ENCODE measurements at regions not wholly inside any gene's neighbourhood (a gene's known extent, or its start where the extent isn't known, plus 50 kb on each side); places are given as distances from the start of the nearest gene placed in this dataset.

DNA sequence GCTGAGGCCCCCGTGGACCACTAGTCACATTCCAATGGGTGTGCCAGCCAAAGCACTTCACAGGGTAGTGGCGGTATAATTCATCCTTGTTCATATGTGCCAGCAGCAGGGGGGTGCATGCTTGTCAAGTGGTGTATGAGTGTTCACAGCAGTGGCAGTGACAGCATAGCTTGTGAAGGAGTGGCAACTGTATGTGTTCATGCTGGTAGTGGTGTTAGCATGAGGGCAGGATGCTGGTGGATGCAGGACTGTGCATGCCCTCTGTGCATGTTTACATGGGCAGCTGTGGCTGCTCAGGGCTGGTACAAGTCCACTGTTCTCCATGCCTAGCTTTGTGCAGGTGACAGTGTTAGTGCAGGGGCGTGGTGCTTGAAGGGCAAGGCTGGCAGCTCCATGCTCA is 253.4 kb upstream of the DMAC1 start:
- Histone ChIP-seq H3K9ac (ENCODE audit: extremely low read depth, low read length, poor library complexity, severe bottlenecking) (no peak overlapping the region), H3K36me3 (ENCODE audit: control insufficient read depth, insufficient read depth, low read length) (no peaks in the 10 kb centered on the region), H3K9me3 (ENCODE audit: control insufficient read depth, low read length) (peaks cover 9% of the 10 kb centered on the region), H3K27ac (ENCODE audit: low read depth, low read length) (no peak overlapping the region), H3K4me3 (ENCODE audit: low read length) (no peak overlapping the region), H3K27me3 (ENCODE audit: control insufficient read depth, insufficient read depth, low read length, poor library complexity, severe bottlenecking) (no peaks in the 10 kb centered on the region), H3K4me1 (ENCODE audit: control insufficient read depth, insufficient read depth, low read length) (no peaks in the 10 kb centered on the region)
- TF ChIP-seq, protein P1, sequence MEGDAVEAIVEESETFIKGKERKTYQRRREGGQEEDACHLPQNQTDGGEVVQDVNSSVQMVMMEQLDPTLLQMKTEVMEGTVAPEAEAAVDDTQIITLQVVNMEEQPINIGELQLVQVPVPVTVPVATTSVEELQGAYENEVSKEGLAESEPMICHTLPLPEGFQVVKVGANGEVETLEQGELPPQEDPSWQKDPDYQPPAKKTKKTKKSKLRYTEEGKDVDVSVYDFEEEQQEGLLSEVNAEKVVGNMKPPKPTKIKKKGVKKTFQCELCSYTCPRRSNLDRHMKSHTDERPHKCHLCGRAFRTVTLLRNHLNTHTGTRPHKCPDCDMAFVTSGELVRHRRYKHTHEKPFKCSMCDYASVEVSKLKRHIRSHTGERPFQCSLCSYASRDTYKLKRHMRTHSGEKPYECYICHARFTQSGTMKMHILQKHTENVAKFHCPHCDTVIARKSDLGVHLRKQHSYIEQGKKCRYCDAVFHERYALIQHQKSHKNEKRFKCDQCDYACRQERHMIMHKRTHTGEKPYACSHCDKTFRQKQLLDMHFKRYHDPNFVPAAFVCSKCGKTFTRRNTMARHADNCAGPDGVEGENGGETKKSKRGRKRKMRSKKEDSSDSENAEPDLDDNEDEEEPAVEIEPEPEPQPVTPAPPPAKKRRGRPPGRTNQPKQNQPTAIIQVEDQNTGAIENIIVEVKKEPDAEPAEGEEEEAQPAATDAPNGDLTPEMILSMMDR (conservative IDR thresholded peaks at IDR 0.05) = no peak
- Mint-ChIP-seq H3K9me3 (peaks cover 28% of the 10 kb centered on the region), H3K27ac (no peak overlapping the region), H3K4me1 (peaks cover 3% of the 10 kb centered on the region), H3K27me3 (ENCODE audit: insufficient read depth) (peaks cover 4% of the 10 kb centered on the region), H3K36me3 (ENCODE audit: low read depth) (no peaks in the 10 kb centered on the region), H3K4me3 (no peak overlapping the region)
- WGBS, 2 experiments (ENCODE audit: insufficient coverage in 1 of 2, insufficient read length in 1 of 2) = 83 to 94% methylated on average over 2 to 3 of the region's 3 CpGs
- no peak for DNase-seq

DNA sequence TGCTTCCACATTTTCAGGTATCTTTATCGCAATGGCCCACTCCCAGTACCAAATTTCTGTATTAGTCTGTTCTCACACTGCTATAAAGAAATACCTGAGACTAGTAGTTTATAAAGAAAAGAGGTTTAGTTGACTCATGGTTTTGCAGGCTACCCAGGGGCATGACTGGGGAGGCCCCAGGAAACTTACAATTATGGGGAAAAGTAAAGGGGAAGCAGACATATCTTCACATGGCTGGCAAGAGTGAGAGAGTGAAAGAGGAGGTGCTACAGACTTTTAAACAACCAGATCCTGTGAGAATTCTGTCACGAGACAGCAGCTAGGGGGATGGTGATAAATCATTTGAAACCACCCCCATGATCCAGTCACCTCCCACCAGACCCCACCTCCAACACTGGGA is 238.2 kb upstream of the DMAC1 start:
- Mint-ChIP-seq H3K36me3 (ENCODE audit: low read depth) (peaks cover 5% of the 10 kb centered on the region), H3K4me1 (no peaks in the 10 kb centered on the region), H3K9me3 (peaks cover 51% of the 10 kb centered on the region), H3K27ac (no peak overlapping the region), H3K4me3 (no peak overlapping the region), H3K27me3 (ENCODE audit: insufficient read depth) (no peaks in the 10 kb centered on the region)
- H3K9me3 ChIP-seq (ENCODE audit: control insufficient read depth, low read length) = peaks cover 42% of the 10 kb centered on the region
- 83% methylated on average over 2 of the region's 2 CpGs; no CpG with 5 or more reads in 1 of the 2 experiments for whole genome bisulfite sequencing, 2 experiments (ENCODE audit: insufficient coverage in 1 of 2, insufficient read length in 1 of 2)
- H3K4me3 ChIP-seq (ENCODE audit: low read length) = no peak overlapping the region
- no peak for DNase-seq
- no peaks in the 10 kb centered on the region for H3K36me3 ChIP-seq (ENCODE audit: control insufficient read depth, insufficient read depth, low read length)
- H3K4me1 ChIP-seq (ENCODE audit: control insufficient read depth, insufficient read depth, low read length) = no peaks in the 10 kb centered on the region
- no peak overlapping the region for H3K9ac ChIP-seq (ENCODE audit: extremely low read depth, low read length, poor library complexity, severe bottlenecking)
- H3K27ac ChIP-seq (ENCODE audit: low read depth, low read length) = no peak overlapping the region
- TF ChIP-seq, protein P1 (conservative IDR thresholded peaks at IDR 0.05) = no peak
- H3K27me3 ChIP-seq (ENCODE audit: control insufficient read depth, insufficient read depth, low read length, poor library complexity, severe bottlenecking) = no peaks in the 10 kb centered on the region

- Histone ChIP-seq H3K9ac (ENCODE audit: extremely low read depth, low read length, poor library complexity, severe bottlenecking) (no peak overlapping the region), H3K27ac (ENCODE audit: low read depth, low read length) (no peak overlapping the region), H3K4me3 (ENCODE audit: low read length) (no peak overlapping the region), H3K27me3 (ENCODE audit: control insufficient read depth, insufficient read depth, low read length, poor library complexity, severe bottlenecking) (no peaks in the 10 kb centered on the region), H3K9me3 (ENCODE audit: control insufficient read depth, low read length) (peaks cover 42% of the 10 kb centered on the region), H3K36me3 (ENCODE audit: control insufficient read depth, insufficient read depth, low read length) (no peaks in the 10 kb centered on the region), H3K4me1 (ENCODE audit: control insufficient read depth, insufficient read depth, low read length) (no peaks in the 10 kb centered on the region)
- TF ChIP-seq, protein P1 (conservative IDR thresholded peaks at IDR 0.05) = no peak
- Mint-ChIP-seq H3K4me1 (no peaks in the 10 kb centered on the region), H3K27me3 (ENCODE audit: insufficient read depth) (no peaks in the 10 kb centered on the region), H3K4me3 (no peak overlapping the region), H3K36me3 (ENCODE audit: low read depth) (peaks cover 5% of the 10 kb centered on the region), H3K9me3 (peaks cover 47% of the 10 kb centered on the region), H3K27ac (no peak overlapping the region)
- no peak for DNase-seq
These were observed 237.4 kb upstream of the DMAC1 start for GRCh38 chr9:8036914-8037524.
